HepG2 (cell line): ENCODE measurements at regions not wholly inside any gene's neighbourhood (a gene's known extent, or its start where the extent isn't known, plus 50 kb on each side); places are given as distances from the start of the nearest gene placed in this dataset.

ENCODE experiments used
- NR2F1 ChIP-seq, 2 experiments: fragments of 450-650 bp in 1 of 2; formaldehyde crosslinking in 1 of 2; IDR thresholded peaks; 2 replicates each; pipeline versions ENCODE4 v1.5.0 to v1.6.1; 2016 to 2020; ENCODE audit warnings: mild to moderate bottlenecking in 1 of 2, missing compliant biosample characterization in 1 of 2, missing genetic modification reagents in 1 of 2, moderate library complexity in 1 of 2
- SNAI1 ChIP-seq: sonication (generic); formaldehyde crosslinking; IDR thresholded peaks from 2 replicates; pipeline ENCODE4 v1.5.0; 2020; ENCODE audit warnings: mild to moderate bottlenecking, missing genetic modification reagents, borderline replicate concordance
- ZNF205 ChIP-seq: IDR thresholded peaks from 2 replicates; pipeline ENCODE4 v1.6.1; 2018; ENCODE audit warnings: missing biosample characterization, missing genetic modification reagents
- ZNF3 ChIP-seq: IDR thresholded peaks from 2 replicates; pipeline ENCODE4 v1.7.0; 2017; ENCODE audit warnings: inconsistent platforms
- ZNF615 ChIP-seq: sonication (generic); formaldehyde crosslinking; IDR thresholded peaks from 2 replicates; pipeline ENCODE4 v1.5.0; 2020; ENCODE audit warnings: mild to moderate bottlenecking, missing genetic modification reagents, borderline replicate concordance
- ZNF619 ChIP-seq: sonication (generic); formaldehyde crosslinking; IDR thresholded peaks from 2 replicates; pipeline ENCODE4 v1.4.0; 2020; ENCODE audit warnings: mild to moderate bottlenecking, missing genetic modification reagents
- TF ChIP-seq, protein P1 (sequence below): sonication (generic); formaldehyde crosslinking; IDR thresholded peaks from 2 replicates; pipeline ENCODE4 v1.5.0; 2020; ENCODE audit warnings: mild to moderate bottlenecking, missing genetic modification reagents
- TF ChIP-seq, protein P2 (sequence below): sonication (generic); formaldehyde crosslinking; conservative IDR thresholded peaks from 2 replicates; pipeline ENCODE4 v1.4.0; 2020; ENCODE audit warnings: missing genetic modification reagents
- TF ChIP-seq, protein P3 (sequence below): sonication (generic); formaldehyde crosslinking; IDR thresholded peaks from 2 replicates; pipeline ENCODE4 v1.8.1; 2023; ENCODE audit warnings: mild to moderate bottlenecking, missing genetic modification reagents
- TF ChIP-seq, protein P4 (sequence below): sonication (generic); formaldehyde crosslinking; IDR thresholded peaks from 2 replicates; pipeline ENCODE4 v1.9.0; 2022; ENCODE audit warnings: missing genetic modification reagents, mild to moderate bottlenecking, borderline replicate concordance

DNA sequence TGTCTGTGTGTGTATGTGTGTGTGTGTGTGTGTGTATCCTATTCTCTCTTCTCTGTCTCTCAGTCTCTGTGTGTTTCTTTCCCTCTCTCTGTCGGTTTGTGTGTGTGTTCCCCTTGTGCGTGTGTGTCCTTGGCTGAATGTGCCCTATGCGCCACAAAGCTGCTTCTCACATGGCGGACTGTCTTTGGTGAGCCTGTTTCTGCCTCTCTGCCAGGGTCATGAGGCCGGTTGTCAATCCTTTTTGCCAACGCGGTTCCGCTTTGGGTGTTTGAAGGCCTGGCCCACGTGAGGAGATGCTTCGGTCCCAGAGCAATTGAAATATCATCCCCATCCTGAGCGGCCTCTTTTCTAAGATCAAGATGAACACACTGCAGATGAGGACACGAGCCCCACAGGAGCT lies 476.0 kb downstream of the SPATA31A7 start (continued):
- TF ChIP-seq, protein P1, sequence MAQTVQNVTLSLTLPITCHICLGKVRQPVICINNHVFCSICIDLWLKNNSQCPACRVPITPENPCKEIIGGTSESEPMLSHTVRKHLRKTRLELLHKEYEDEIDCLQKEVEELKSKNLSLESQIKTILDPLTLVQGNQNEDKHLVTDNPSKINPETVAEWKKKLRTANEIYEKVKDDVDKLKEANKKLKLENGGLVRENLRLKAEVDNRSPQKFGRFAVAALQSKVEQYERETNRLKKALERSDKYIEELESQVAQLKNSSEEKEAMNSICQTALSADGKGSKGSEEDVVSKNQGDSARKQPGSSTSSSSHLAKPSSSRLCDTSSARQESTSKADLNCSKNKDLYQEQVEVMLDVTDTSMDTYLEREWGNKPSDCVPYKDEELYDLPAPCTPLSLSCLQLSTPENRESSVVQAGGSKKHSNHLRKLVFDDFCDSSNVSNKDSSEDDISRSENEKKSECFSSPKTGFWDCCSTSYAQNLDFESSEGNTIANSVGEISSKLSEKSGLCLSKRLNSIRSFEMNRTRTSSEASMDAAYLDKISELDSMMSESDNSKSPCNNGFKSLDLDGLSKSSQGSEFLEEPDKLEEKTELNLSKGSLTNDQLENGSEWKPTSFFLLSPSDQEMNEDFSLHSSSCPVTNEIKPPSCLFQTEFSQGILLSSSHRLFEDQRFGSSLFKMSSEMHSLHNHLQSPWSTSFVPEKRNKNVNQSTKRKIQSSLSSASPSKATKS (CRISPR knock-in tag): no peak
- TF ChIP-seq, protein P2, sequence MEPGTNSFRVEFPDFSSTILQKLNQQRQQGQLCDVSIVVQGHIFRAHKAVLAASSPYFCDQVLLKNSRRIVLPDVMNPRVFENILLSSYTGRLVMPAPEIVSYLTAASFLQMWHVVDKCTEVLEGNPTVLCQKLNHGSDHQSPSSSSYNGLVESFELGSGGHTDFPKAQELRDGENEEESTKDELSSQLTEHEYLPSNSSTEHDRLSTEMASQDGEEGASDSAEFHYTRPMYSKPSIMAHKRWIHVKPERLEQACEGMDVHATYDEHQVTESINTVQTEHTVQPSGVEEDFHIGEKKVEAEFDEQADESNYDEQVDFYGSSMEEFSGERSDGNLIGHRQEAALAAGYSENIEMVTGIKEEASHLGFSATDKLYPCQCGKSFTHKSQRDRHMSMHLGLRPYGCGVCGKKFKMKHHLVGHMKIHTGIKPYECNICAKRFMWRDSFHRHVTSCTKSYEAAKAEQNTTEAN (CRISPR knock-in tag): no peak
- no peak for TF ChIP-seq ZNF619
- TF ChIP-seq SNAI1 (CRISPR knock-in tag): no peak
- TF ChIP-seq ZNF3: no peak
- TF ChIP-seq, protein P3, sequence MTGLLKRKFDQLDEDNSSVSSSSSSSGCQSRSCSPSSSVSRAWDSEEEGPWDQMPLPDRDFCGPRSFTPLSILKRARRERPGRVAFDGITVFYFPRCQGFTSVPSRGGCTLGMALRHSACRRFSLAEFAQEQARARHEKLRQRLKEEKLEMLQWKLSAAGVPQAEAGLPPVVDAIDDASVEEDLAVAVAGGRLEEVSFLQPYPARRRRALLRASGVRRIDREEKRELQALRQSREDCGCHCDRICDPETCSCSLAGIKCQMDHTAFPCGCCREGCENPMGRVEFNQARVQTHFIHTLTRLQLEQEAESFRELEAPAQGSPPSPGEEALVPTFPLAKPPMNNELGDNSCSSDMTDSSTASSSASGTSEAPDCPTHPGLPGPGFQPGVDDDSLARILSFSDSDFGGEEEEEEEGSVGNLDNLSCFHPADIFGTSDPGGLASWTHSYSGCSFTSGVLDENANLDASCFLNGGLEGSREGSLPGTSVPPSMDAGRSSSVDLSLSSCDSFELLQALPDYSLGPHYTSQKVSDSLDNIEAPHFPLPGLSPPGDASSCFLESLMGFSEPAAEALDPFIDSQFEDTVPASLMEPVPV: no peak
- no peak for TF ChIP-seq ZNF205
- no peak for TF ChIP-seq ZNF615 (CRISPR knock-in tag)
- TF ChIP-seq, protein P4, sequence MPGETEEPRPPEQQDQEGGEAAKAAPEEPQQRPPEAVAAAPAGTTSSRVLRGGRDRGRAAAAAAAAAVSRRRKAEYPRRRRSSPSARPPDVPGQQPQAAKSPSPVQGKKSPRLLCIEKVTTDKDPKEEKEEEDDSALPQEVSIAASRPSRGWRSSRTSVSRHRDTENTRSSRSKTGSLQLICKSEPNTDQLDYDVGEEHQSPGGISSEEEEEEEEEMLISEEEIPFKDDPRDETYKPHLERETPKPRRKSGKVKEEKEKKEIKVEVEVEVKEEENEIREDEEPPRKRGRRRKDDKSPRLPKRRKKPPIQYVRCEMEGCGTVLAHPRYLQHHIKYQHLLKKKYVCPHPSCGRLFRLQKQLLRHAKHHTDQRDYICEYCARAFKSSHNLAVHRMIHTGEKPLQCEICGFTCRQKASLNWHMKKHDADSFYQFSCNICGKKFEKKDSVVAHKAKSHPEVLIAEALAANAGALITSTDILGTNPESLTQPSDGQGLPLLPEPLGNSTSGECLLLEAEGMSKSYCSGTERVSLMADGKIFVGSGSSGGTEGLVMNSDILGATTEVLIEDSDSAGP (CRISPR knock-in tag): no peak
- no peak for TF ChIP-seq NR2F1 (CRISPR knock-in tag; IDR thresholded peaks at IDR 0.05)
